ENCODE measurements at regions not wholly inside any gene's neighbourhood (a gene's known extent, or its start where the extent isn't known, plus 50 kb on each side); places are given as distances from the start of the nearest gene placed in this dataset.

DNA sequence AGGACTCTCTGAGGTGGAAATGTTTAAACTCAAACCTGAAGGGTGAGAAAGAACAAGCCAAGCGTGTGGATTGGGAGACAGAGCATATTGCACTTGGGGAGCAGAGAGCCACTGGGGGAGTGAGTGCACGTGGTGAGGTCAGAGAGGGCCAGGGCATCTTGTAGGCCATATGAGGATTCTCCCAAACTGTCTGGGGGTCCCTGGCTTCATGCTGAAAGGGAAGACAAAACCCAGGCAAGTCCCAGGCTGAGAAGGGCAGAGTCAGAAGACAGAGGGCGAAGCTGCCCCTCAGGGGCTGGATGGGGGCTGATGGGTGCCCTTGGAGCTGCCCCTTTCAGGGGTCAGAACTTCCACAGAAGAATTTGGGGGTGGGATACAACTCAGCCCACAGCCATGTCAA lies 215.3 kb upstream of the S1PR3 start:
- SMC1A ChIA-PET (ENCODE audit: uncharacterized antibody, unreplicated experiment), result no interaction called here
- Histone ChIP-seq H2AFZ (ENCODE audit: control insufficient read depth, low read depth, low read length) (no peak overlapping the region), H3K27me3 (replicated peaks in 1 of 2; ENCODE audit: control insufficient read depth in 2 of 2, insufficient read depth in 2 of 2, low read length in 1 of 2) (no peaks in the 10 kb centered on the region)
- TF ChIP-seq, protein P1, sequence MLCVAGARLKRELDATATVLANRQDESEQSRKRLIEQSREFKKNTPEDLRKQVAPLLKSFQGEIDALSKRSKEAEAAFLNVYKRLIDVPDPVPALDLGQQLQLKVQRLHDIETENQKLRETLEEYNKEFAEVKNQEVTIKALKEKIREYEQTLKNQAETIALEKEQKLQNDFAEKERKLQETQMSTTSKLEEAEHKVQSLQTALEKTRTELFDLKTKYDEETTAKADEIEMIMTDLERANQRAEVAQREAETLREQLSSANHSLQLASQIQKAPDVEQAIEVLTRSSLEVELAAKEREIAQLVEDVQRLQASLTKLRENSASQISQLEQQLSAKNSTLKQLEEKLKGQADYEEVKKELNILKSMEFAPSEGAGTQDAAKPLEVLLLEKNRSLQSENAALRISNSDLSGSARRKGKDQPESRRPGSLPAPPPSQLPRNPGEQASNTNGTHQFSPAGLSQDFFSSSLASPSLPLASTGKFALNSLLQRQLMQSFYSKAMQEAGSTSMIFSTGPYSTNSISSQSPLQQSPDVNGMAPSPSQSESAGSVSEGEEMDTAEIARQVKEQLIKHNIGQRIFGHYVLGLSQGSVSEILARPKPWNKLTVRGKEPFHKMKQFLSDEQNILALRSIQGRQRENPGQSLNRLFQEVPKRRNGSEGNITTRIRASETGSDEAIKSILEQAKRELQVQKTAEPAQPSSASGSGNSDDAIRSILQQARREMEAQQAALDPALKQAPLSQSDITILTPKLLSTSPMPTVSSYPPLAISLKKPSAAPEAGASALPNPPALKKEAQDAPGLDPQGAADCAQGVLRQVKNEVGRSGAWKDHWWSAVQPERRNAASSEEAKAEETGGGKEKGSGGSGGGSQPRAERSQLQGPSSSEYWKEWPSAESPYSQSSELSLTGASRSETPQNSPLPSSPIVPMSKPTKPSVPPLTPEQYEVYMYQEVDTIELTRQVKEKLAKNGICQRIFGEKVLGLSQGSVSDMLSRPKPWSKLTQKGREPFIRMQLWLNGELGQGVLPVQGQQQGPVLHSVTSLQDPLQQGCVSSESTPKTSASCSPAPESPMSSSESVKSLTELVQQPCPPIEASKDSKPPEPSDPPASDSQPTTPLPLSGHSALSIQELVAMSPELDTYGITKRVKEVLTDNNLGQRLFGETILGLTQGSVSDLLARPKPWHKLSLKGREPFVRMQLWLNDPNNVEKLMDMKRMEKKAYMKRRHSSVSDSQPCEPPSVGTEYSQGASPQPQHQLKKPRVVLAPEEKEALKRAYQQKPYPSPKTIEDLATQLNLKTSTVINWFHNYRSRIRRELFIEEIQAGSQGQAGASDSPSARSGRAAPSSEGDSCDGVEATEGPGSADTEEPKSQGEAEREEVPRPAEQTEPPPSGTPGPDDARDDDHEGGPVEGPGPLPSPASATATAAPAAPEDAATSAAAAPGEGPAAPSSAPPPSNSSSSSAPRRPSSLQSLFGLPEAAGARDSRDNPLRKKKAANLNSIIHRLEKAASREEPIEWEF (IDR thresholded peaks at IDR 0.05; ENCODE audit: insufficient replicate concordance, low read depth, low read length), result no peak
- no peak for TF ChIP-seq SIN3A (IDR thresholded peaks at IDR 0.05; ENCODE audit: low read depth, low read length)
- TF ChIP-seq KDM1A (IDR thresholded peaks at IDR 0.05; ENCODE audit: borderline replicate concordance), result no peak
- TF ChIP-seq CREM (IDR thresholded peaks at IDR 0.05; ENCODE audit: low read depth), result no peak
- TF ChIP-seq ZNF622 (IDR thresholded peaks at IDR 0.05), result no peak
- TF ChIP-seq ATF3 (IDR thresholded peaks at IDR 0.05; ENCODE audit: borderline replicate concordance, extremely low read depth, low read depth, low read length), result no peak
- no peak for TF ChIP-seq SP1 (IDR thresholded peaks at IDR 0.05; ENCODE audit: low read depth, low read length)
- TF ChIP-seq ZNF687 (IDR thresholded peaks at IDR 0.05), result no peak
- no peak for TF ChIP-seq SMAD1 (IDR thresholded peaks at IDR 0.05; ENCODE audit: low read depth, partially characterized antibody)
- TF ChIP-seq SIX5 (IDR thresholded peaks at IDR 0.05; ENCODE audit: low read depth, low read length, severe bottlenecking), result no peak
- TF ChIP-seq RELA (IDR thresholded peaks at IDR 0.05; ENCODE audit: borderline replicate concordance, partially characterized antibody), result no peak
- TF ChIP-seq NR2C1 (IDR thresholded peaks at IDR 0.05), result no peak
- no peak for TF ChIP-seq ETV6 (conservative IDR thresholded peaks at IDR 0.05 in 1 of 2, IDR thresholded peaks at IDR 0.05 in 1 of 2; ENCODE audit: borderline replicate concordance in 1 of 2, low read depth in 1 of 2)
- TF ChIP-seq MAX (IDR thresholded peaks at IDR 0.05; ENCODE audit: low read depth, low read length), result no peak

More for the DNA sequence above, 215.3 kb upstream of the S1PR3 start:
- CTCF ChIA-PET, result no interaction called here
- RAD21 ChIA-PET (ENCODE audit: unreplicated experiment), result no interaction called here
- Histone ChIP-seq H3K9me3 (replicated peaks; ENCODE audit: control insufficient read depth, insufficient read depth, low read length) (no peaks in the 10 kb centered on the region), H3K4me1 (ENCODE audit: control insufficient read depth, insufficient read depth, low read length) (peaks cover 5% of the 10 kb centered on the region; the same call in 1 of the 2 replicates), H3K9ac (ENCODE audit: control insufficient read depth, insufficient read depth, low read length) (no peak overlapping the region), H3K79me2 (ENCODE audit: control insufficient read depth, insufficient read depth, low read length) (no peaks in the 10 kb centered on the region), H3K4me3 (no peak overlapping the region), H3K36me3 (ENCODE audit: control insufficient read depth in 2 of 2, insufficient read depth in 2 of 2, low read length in 1 of 2) (no peaks in the 10 kb centered on the region), H4K20me1 (ENCODE audit: control insufficient read depth, insufficient read depth) (no peaks in the 10 kb centered on the region), H3K4me2 (ENCODE audit: control insufficient read depth, insufficient read depth) (no peak overlapping the region), H3K27ac (ENCODE audit: control insufficient read depth, insufficient read depth) (no peak overlapping the region)
- 0% methylated on average over 3 of the region's 3 CpGs for WGBS (ENCODE audit: insufficient coverage, insufficient replicate concordance, low lambda C conversion rate, missing lambda C conversion rate)
- FAIRE-seq (no peak), DNase-seq (ENCODE audit: low read depth, low spot score) (no peak), ATAC-seq (no peak)
- intact Hi-C loops (cut with micrococcal nuclease; ENCODE audit: unreplicated experiment) (no loop called here), in situ Hi-C loops (cut with MboI) (no loop called here)
- POLR2A ChIA-PET, result no interaction called here
- no TSS peak for BruUV-seq (replicated peaks)
